ENCODE measurements at regions not wholly inside any gene's neighbourhood (a gene's known extent, or its start where the extent isn't known, plus 50 kb on each side); places are given as distances from the start of the nearest gene placed in this dataset.

DNA sequence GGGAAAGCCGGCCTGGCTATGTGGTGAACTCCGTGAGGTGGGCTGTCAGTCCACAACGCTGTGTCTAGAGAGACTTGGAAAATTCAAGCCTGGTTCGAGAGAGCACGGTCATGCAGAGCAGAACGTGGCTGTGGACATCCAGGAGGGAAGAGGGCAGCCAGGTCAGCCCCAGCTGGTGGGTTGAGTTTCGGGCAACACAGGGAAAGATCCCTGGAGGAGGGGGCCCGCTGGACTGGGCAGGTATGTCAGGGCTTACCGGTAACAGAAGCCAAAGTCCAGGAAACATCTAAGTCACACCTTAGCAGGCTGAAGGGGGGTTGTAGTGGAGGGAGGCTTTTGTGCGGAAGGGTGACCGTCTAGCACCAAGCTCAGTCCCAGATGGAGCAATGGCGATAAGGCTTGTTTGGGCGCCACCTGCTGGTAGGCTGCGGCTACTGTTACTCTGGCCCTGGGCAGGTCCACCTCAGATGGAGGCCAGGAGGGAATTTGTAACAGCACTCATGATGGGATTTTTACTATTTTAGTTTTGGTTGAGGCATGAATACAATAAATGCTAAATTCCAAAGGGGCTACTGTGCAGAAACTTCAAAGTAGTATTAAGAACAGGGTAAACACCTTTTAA lies 143.3 kb upstream of the ZNF644 start (continued):
- peak; percentile 3 for TF ChIP-seq CTCFL (IDR thresholded peaks at IDR 0.05; ENCODE audit: borderline replicate concordance, insufficient read depth, low read depth, low read length, poor library complexity, severe bottlenecking)
- no peak for TF ChIP-seq ZNF766 (CRISPR knock-in tag; conservative IDR thresholded peaks at IDR 0.05)
- no peak for TF ChIP-seq ZNF431 (CRISPR knock-in tag; IDR thresholded peaks at IDR 0.05)
- no peak for TF ChIP-seq CBFA2T2 (conservative IDR thresholded peaks at IDR 0.05)
- no peak for TF ChIP-seq ZNF778 (CRISPR knock-in tag; IDR thresholded peaks at IDR 0.05)
- no peak for TF ChIP-seq ETV5 (CRISPR knock-in tag; IDR thresholded peaks at IDR 0.05; ENCODE audit: low read depth)
- 0 out of 2 replicates have a peak, but pooled peaks have one; percentile 12 for TF ChIP-seq GATA2 (CRISPR knock-in tag; IDR thresholded peaks at IDR 0.05)
- no peak for TF ChIP-seq ZFPM2 (CRISPR knock-in tag; IDR thresholded peaks at IDR 0.05)
- TF ChIP-seq CHD4 (IDR thresholded peaks at IDR 0.05; ENCODE audit: insufficient read depth, insufficient replicate concordance, low read depth, low read length, poor library complexity, severe bottlenecking) = no peak
- no peak for TF ChIP-seq STAT5A (IDR thresholded peaks at IDR 0.05; ENCODE audit: borderline replicate concordance, low read length)
- TF ChIP-seq ZNF583 (CRISPR knock-in tag; IDR thresholded peaks at IDR 0.05) = no peak
- TF ChIP-seq TEAD4 (IDR thresholded peaks at IDR 0.05; ENCODE audit: low read length) = 0 out of 2 replicates have a peak, but pooled peaks have one; percentile 16
- no peak for TF ChIP-seq TEAD4 (CRISPR knock-in tag; IDR thresholded peaks at IDR 0.05; ENCODE audit: borderline replicate concordance)

Measured in K562 (cell line).